ENCODE measurements at regions not wholly inside any gene's neighbourhood (a gene's known extent, or its start where the extent isn't known, plus 50 kb on each side); places are given as distances from the start of the nearest gene placed in this dataset.

- DNase-seq (ENCODE audit: low read depth), result no peak
- H3K4me3 ChIP-seq (ENCODE audit: low read depth, low read length), result no peak overlapping the region
- TF ChIP-seq CTCF (conservative IDR thresholded peaks at IDR 0.05; ENCODE audit: low read depth, low read length), result no peak
These were observed 149.5 kb upstream of the PELI2 start for GRCh38 chr14:55968741-55969140.

- no peak overlapping the region for H3K4me3 ChIP-seq (ENCODE audit: low read depth, low read length)
- DNase-seq (ENCODE audit: low read depth), result peak; percentile 72
- TF ChIP-seq CTCF (conservative IDR thresholded peaks at IDR 0.05; ENCODE audit: low read depth, low read length), result no peak
These were observed 144.9 kb upstream of the PELI2 start for GRCh38 chr14:55973285-55973800.

GRCh38 chr14:55973911-55974630, 144.1 kb upstream of the PELI2 start:
- no peak overlapping the region for H3K4me3 ChIP-seq (ENCODE audit: low read depth, low read length)
- no peak for TF ChIP-seq CTCF (conservative IDR thresholded peaks at IDR 0.05; ENCODE audit: low read depth, low read length)
- DNase-seq (ENCODE audit: low read depth), result no peak

- no peak for DNase-seq (ENCODE audit: low read depth)
- H3K4me3 ChIP-seq (ENCODE audit: low read depth, low read length), result no peak overlapping the region
- no peak for TF ChIP-seq CTCF (conservative IDR thresholded peaks at IDR 0.05; ENCODE audit: low read depth, low read length)
These were observed 142.8 kb upstream of the PELI2 start for GRCh38 chr14:55975281-55975910.

GRCh38 chr14:55976219-55976618, 142.0 kb upstream of the PELI2 start:
- no peak for TF ChIP-seq CTCF (conservative IDR thresholded peaks at IDR 0.05; ENCODE audit: low read depth, low read length)
- DNase-seq (ENCODE audit: low read depth), result no peak
- no peak overlapping the region for H3K4me3 ChIP-seq (ENCODE audit: low read depth, low read length)

GRCh38 chr14:55976655-55977054, 141.6 kb upstream of the PELI2 start:
- no peak for TF ChIP-seq CTCF (conservative IDR thresholded peaks at IDR 0.05; ENCODE audit: low read depth, low read length)
- no peak overlapping the region for H3K4me3 ChIP-seq (ENCODE audit: low read depth, low read length)
- no peak for DNase-seq (ENCODE audit: low read depth)

Measured in epithelial cell of proximal tubule (primary cell).